Heart left ventricle (tissue), 13 donors: ENCODE measurements at regions not wholly inside any gene's neighbourhood (a gene's known extent, or its start where the extent isn't known, plus 50 kb on each side); places are given as distances from the start of the nearest gene placed in this dataset.
A peak's percentile ranks its signal among the peaks of the same experiment; 100 is the strongest.

ENCODE experiments used
- POLR2A ChIP-seq, 2 donors: fragments of 450-650 bp; IDR thresholded peaks; one replicate each; pipeline ENCODE4 v1.6.1; 2017; ENCODE audit warnings: antibody characterized with exemption in 2 of 2, mild to moderate bottlenecking in 2 of 2, moderate library complexity in 2 of 2
- TF ChIP-seq, protein P1 (sequence below), 12 donors: fragments of 200-600 bp; sonication (generic) in 4 of 12; IDR thresholded peaks; one replicate each; pipeline versions ENCODE4 v1.5.0 to v1.8.0; 2018 to 2022; ENCODE audit warnings: antibody characterized with exemption in 12 of 12, mild to moderate bottlenecking in 5 of 12
- donor health status: ischemic (EF 13 %, LVEDD 7.1; RV severe dilation, severe dysfunction).
- donor health status: DM: no; HTN: yes; CAD: no.
- donor health status: DM: no; HTN: no; CAD: no.
- donor health status: ischemic (EF 25% LVEDD 6.9; RV normal size, moderate dysfunction).
- donor health status: ischemic (EF 25% LVEDD 5.7; RV mildly dilated, moderate dysfunction).
- donor health status: ischemic (EF 35%, LVEDD 5.7; RV mildly dilated, moderate dysfunction).
- donor health status: nonischemic (EF 11% LVEDD 7.7; RV severe dilation, severe dysfunction).
- donor health status: DM: yes; HTN: yes; CAD: no.
- donor health status: PGD.
- donor health status: ischemic (EF 29% LVEDD 5.4; RV normal size, mild dysfunction).
- donor health status: nonischemic (EF 23%, LVEDD 6.1; RV moderate dilation, normal function).

DNA sequence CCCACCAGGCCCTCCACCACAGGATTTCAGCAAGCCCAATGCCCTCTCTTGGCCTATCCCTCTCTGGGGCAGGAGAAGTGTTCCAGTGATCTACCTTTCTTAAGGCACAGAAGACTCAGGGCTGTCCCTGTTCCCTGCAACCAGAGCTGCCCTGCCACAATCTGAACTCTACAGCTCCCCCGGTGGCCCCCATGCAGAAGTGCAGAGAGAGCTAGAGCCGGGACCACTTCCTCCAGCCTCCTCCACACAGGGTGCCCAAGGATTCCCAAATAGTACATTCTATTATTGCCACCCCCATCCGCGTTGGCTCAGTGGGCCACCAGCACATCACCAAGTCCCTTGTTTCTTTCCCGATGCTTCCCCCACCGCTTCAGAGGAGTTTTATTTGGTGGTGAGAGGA is 114.8 kb upstream of the PTPRM start:
- TF ChIP-seq, protein P1, sequence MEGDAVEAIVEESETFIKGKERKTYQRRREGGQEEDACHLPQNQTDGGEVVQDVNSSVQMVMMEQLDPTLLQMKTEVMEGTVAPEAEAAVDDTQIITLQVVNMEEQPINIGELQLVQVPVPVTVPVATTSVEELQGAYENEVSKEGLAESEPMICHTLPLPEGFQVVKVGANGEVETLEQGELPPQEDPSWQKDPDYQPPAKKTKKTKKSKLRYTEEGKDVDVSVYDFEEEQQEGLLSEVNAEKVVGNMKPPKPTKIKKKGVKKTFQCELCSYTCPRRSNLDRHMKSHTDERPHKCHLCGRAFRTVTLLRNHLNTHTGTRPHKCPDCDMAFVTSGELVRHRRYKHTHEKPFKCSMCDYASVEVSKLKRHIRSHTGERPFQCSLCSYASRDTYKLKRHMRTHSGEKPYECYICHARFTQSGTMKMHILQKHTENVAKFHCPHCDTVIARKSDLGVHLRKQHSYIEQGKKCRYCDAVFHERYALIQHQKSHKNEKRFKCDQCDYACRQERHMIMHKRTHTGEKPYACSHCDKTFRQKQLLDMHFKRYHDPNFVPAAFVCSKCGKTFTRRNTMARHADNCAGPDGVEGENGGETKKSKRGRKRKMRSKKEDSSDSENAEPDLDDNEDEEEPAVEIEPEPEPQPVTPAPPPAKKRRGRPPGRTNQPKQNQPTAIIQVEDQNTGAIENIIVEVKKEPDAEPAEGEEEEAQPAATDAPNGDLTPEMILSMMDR (IDR thresholded peaks at IDR 0.05): peak; percentile 35 to 74 (median 60)
- no peak for TF ChIP-seq POLR2A (IDR thresholded peaks at IDR 0.05)
